BJ (cell line): ENCODE measurements at regions not wholly inside any gene's neighbourhood (a gene's known extent, or its start where the extent isn't known, plus 50 kb on each side); places are given as distances from the start of the nearest gene placed in this dataset.

Experiments used
- CTCF ChIA-PET: fragments of 350-600 bp; formaldehyde crosslinking; extraction: SDS; loops from one replicate; lab custom pipeline; 2021; ENCODE audit warnings: antibody characterized with exemption, inconsistent platforms; lab: Yijun Ruan, JAX
- POLR2A ChIA-PET: fragments of 300-600 bp; sonication (Branson Sonifier 250); formaldehyde crosslinking; extraction: SDS; loops from one replicate; lab custom pipeline; 2021; ENCODE audit warnings: antibody characterized with exemption; lab: Charles Lee
- DNase-seq: peaks from one replicate; pipeline ENCODE4 v3.0.0-alpha.2; 2011; ENCODE audit warnings: low read depth
- H3K27me3 ChIP-seq: 2 replicates; pipeline ENCODE4 v1.6.0; 2011; ENCODE audit warnings: low read length; ENCODE audit not compliant: control insufficient read depth, insufficient read depth
- H3K36me3 ChIP-seq: 2 replicates; pipeline ENCODE4 v1.5.1; 2011; ENCODE audit warnings: low read length; ENCODE audit not compliant: control insufficient read depth, insufficient read depth
- H3K4me3 ChIP-seq: 2 replicates; pipeline ENCODE4 v1.5.1; 2011; ENCODE audit warnings: low read depth, mild to moderate bottlenecking, control low read depth, low read length
- TF ChIP-seq, protein P1 (sequence below): IDR thresholded peaks from 2 replicates; pipeline ENCODE4 v1.5.1; 2011; ENCODE audit warnings: low read depth, mild to moderate bottlenecking, control low read depth, inconsistent platforms, low read length, moderate library complexity; ENCODE audit not compliant: insufficient read depth

DNA sequence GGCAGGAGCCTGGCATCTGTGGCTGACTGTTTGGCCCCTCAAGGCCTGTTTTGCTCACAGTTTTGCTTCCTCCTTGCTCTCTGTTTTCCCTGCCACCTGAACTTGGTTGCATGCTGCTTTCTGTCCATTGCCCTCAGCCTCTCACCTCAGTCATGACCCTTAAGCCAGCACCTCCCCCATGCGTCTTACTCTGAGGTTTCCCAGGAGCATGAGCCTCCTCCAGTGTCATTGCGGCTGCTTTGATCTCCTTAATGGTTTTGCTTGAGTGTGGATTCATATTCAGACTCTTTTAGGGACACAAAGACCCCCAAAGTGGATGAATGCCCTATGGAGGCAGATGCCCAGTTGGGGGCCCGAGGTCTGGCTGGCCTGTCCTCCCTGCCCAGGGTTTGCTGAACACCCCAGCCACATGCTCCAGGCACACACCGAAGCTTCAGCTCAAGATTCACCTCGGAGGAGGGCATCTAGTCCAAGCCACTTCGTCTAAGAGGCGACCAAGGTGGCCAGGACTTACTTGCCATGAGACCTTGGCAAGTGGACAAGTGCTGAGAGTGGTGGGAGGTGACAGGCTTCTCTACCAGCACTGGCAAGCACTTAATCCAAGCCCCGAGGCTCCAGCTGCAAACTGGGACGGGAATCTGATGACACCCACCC, 95.4 kb upstream of the DIO3 start:
- Histone ChIP-seq H3K36me3 (no peaks in the 10 kb centered on the region), H3K4me3 (no peak overlapping the region), H3K27me3 (no peaks in the 10 kb centered on the region)
- TF ChIP-seq, protein P1, sequence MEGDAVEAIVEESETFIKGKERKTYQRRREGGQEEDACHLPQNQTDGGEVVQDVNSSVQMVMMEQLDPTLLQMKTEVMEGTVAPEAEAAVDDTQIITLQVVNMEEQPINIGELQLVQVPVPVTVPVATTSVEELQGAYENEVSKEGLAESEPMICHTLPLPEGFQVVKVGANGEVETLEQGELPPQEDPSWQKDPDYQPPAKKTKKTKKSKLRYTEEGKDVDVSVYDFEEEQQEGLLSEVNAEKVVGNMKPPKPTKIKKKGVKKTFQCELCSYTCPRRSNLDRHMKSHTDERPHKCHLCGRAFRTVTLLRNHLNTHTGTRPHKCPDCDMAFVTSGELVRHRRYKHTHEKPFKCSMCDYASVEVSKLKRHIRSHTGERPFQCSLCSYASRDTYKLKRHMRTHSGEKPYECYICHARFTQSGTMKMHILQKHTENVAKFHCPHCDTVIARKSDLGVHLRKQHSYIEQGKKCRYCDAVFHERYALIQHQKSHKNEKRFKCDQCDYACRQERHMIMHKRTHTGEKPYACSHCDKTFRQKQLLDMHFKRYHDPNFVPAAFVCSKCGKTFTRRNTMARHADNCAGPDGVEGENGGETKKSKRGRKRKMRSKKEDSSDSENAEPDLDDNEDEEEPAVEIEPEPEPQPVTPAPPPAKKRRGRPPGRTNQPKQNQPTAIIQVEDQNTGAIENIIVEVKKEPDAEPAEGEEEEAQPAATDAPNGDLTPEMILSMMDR = no peak
- DNase-seq = no peak
- ChIA-PET POLR2A (no interaction called here), CTCF (no interaction called here)

DNA sequence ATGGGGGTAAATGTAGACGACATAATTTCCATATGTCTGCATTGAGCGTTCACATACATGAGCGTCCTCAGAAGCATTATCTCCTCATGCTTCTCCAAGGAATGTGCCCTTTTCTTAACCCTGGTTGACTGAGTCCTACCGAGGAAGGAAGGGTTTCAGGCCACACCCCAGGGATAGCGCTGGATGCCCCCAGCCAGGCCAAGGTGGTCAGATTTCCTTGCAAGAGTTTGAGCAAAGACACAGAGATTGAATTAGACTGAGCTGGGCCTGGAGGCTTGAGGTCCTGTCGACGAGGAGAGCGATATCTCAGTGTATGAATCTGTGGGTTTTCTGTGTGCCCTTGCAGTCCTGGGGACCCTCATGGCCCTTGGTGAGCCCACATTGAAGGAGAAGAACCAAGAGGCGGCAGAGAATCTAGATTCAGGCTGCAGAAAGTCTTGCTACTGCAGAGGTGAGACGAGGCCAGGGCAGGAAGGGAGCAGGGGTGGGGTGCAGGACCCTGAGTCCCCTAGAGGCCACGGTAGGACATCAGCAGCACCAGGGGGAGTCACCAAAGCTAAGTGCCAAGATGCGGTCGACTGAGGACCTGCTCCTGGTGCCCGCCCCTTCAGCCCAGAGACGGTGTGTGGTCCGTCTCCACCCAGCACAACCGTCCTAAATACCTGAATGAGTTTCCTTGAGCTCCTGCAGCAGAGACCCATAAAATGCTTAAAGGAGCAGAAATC, 94.7 kb upstream of the DIO3 start:
- TF ChIP-seq, protein P1 = no peak
- H3K27me3 ChIP-seq = no peaks in the 10 kb centered on the region
- no peak overlapping the region for H3K4me3 ChIP-seq
- POLR2A ChIA-PET = no interaction called here
- CTCF ChIA-PET = no interaction called here
- no peak for DNase-seq
- H3K36me3 ChIP-seq = no peaks in the 10 kb centered on the region

DNA sequence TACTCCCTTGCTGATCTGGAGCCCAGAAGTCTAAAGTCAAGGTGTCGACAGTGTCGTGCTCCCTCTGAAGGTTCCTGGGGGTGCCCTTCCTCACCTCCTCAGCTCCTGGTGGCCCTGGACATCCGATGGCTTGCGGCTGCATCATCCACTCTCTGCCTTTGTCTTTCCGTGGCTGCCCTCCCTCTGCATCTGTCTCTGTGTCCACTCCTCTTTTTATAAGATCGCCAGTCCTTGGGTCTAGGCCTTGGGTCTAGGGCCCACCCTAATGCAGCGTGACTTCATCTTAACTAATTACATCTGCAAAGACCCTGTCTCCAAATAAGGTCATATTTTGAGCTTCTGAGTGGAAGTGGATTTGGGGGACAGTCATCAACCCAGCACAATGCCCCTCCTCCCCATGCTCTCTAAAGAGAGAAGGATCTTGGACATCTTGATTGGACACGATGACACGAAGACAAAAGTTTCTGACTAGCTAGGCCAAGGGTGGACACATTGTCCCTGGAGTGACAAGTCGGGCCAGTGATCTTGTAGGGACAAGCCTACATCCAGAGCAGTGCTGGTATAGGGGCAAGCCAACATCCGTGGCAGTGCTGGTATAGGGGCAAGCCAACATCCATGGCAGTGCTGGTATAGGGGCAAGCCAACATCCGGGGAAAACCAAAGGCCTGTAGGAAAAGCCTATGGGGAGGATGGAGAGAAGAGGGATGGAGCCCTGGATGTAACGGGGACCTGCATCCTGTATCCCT, 93.9 kb upstream of the DIO3 start:
- CTCF ChIA-PET = no interaction called here
- TF ChIP-seq, protein P1 = no peak
- POLR2A ChIA-PET = no interaction called here
- no peaks in the 10 kb centered on the region for H3K36me3 ChIP-seq
- no peak for DNase-seq
- H3K4me3 ChIP-seq = no peak overlapping the region
- no peaks in the 10 kb centered on the region for H3K27me3 ChIP-seq

DNA sequence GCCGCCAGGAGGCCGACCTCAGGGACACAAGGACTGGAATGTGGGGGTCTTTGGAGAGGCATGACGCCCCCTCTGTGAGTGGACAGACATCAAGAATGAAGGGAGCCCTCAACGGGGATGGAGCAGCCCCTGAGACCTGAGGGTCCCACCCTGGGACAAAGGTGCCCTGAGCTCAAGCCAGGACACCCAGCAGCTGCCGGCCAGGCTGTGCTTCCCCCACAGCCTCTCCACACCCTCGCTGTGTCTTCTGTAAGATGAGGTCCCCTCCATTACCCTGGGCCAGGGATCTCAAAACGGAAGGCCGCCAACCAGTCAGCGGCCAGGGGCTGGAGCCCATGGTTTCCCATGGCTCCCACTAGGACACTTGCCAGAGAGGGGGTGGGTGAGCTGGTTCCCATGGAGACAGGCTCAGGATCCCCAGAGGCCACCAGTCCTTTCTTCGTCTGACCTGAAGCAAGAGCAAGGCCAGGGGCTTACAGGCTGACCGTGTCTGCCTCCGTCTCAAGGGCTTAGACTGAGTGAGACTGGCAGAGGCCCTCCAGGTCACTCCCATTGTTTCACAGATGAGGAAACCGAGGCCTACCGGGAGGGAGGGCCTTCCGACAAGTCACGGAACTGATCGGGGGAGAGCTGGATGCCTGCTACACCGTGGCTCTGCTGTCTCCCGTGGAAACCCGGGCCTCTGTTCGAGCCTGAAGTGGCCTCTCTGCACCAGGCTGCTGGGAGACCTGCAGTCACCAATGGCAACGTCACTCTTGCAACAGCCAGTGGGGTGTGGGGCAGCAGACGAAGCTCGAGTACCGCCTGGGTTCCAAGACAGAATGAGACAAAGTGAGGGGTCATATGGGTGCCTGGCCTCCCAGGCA, 91.7 kb upstream of the DIO3 start:
- CTCF ChIA-PET = no interaction called here
- no peak overlapping the region for H3K4me3 ChIP-seq
- POLR2A ChIA-PET = no interaction called here
- H3K36me3 ChIP-seq = no peaks in the 10 kb centered on the region
- H3K27me3 ChIP-seq = no peaks in the 10 kb centered on the region
- DNase-seq = no peak
- TF ChIP-seq, protein P1 = no peak
